ACHN (cell line): ENCODE measurements at regions not wholly inside any gene's neighbourhood (a gene's known extent, or its start where the extent isn't known, plus 50 kb on each side); places are given as distances from the start of the nearest gene placed in this dataset.
A peak's percentile ranks its signal among the peaks of the same experiment; 100 is the strongest.

Experiments
- DNase-seq: peaks from one replicate; pipeline ENCODE4 v3.0.0-alpha.2; 2015
- in situ Hi-C: cut with HindIII; loops from 2 replicates; pipeline ENCODE4 v1.10.0; 2017; ENCODE audit warnings: low sequenced_read_pairs, low pct_ligation_motif_present, low pct_unique_long_range_greater_than_20kb

DNA sequence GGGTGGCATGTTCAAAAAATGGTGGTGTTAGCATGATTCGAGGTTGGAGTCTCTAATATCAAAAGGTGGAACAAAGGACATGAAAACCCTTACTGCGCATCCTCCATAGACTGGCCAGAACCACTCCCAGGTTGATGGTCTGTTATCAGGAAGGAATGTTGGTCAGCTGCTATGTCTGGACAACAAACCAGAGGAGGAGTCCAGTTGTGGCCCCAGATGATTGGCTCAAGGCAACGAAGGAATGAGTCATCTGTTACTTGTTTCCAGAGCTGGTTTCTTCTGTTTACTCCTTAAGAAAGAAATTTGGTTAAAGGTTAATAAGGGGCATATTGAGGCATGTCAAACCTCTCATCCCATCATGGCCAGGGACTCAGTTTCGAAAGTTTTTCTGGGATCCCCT, 56.8 kb upstream of the GRIA4 start:
- no peak for DNase-seq
- in situ Hi-C loops: no loop called here

DNA sequence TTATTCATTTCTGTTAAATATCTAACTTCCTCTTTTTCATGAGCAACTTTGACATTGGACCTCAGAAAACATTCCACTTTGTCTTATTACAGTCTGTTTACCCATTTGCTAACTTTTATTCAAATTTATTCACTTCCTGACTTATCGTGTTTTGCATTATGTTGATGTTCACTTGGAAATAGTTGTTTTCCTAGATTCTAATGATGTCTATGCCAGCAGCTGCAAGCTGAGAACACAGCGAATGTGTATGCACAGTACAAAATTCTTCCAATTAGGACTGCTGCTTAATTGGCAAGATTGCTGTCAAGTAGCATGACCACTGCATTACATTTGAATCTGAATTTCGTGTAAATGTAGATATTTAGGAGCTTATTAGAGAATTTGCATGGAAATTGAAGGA, 61.5 kb upstream of the GRIA4 start:
- in situ Hi-C loops: no loop called here
- DNase-seq: no peak

DNA sequence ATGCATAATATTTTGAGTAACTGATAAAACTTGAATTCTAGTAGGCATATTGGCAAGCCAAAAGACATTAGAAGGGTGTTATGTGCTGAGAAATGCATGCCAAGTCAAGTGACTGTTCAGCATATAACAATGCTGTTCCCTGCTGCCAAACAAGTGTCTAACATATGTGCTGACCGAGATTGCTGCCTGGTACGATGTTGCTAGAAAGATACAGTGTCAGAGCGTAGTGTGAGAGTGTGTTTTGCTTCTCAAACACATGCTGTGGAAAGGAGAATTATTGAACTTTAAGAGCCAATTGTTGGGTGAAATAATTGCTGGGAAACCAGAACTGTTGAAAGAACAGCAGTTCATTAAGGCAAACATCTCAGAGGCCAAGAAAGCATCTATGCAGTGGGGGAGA, 71.3 kb upstream of the GRIA4 start:
- in situ Hi-C loops: no loop called here
- DNase-seq: no peak

DNA sequence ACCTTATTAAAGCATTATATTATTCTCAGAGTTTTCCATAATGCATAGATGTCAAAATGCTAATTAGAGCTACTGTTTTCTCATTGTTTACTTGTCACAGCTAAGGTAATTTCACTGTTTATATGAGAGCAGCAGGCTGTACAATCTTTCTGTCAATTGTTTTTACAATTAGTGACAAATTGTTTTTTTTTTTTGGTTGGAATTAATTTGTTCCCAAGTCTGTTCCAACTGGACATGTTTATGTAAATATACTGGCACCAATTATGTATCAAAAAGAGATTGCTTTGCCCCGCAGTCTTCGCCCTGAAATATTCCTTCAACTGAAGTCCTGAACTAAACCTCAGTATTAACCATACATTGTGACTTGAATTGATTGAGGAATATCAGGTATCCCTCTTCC, 72.3 kb upstream of the GRIA4 start:
- in situ Hi-C loops: no loop called here
- no peak for DNase-seq

DNA sequence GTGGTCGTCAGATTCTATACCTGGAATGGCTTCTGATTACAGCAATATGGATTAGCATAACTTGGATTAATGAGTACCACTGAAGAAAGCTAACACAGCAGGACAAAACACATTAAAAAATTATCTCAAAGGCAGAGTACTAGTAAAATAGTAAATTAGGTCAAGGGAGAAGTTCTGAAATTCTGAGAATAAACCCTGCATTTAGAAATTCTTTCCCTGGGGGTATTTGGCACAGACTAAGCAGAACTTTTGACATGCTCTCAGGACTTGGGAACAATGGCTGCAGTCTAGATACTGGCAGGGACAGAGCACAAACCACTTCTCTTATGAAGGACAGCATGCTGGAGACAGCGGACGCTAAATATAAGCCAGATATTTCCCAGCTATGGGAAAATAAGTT, 85.6 kb upstream of the GRIA4 start:
- DNase-seq: no peak
- in situ Hi-C loops: no loop called here

DNA sequence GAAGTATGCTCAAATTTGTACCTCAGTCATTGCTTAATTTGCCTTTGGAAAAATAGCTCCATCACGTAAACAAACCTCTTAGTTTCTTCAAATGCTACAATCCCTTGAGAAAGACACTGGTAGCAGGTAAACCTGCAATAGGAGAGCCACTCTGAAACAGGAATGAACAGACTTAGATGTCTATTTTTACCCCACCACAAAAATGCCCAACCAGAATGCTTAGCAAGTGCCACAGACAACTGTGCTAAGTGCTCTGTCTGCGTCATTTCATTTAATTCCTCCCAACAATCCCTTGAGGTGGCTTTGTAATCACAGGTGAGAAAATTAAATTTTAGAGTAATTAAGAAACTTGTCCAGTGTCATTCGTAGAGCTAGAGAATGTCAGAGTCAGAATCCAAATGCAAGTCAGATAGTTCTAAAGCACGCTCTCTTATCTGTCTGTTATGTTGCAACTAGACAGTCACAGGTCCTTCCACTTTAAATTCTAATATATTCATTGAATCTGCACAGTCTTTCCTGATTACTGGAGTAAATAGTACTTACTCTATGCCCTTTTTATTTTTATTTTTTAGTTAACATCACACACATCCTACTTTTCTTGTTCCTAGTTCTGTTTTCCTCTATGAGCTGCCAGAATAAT, 89.0 kb upstream of the GRIA4 start:
- no peak for DNase-seq
- in situ Hi-C loops: no loop called here

DNA sequence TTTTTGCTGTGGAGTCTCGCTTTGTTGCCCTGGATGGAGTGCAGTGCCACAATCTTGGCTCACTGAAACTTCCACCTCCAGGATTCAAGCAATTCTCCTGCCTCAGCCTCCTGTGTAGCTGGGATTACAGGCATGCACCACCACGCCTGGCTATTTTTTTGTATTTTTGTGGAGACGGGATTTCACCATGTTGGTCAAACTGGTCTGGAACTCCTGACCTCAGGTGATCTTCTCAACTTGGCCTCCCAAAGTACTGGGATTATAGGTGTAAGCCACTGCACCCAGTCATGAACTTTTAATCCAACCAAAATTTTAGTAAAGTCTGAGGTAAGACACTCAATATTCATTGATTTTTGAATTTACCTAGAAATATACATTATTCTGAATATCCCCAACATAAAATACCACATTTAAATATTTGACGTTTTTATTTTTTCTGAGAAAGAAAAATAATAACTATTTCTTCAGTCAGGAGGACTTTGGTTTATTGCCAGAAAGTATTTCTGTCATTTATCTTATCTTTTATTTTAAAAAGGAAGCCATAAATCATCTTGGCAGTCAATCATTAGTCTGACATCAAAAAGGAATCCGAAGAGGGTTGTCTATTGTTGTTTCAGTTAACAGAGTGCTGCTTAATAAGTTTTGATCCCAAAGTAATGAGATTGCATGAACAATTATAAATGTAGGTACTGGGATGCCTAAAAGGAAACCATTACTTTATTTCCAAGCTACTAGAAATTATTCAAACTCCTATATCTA, 102.2 kb upstream of the GRIA4 start:
- no peak for DNase-seq
- in situ Hi-C loops: no loop called here

DNA sequence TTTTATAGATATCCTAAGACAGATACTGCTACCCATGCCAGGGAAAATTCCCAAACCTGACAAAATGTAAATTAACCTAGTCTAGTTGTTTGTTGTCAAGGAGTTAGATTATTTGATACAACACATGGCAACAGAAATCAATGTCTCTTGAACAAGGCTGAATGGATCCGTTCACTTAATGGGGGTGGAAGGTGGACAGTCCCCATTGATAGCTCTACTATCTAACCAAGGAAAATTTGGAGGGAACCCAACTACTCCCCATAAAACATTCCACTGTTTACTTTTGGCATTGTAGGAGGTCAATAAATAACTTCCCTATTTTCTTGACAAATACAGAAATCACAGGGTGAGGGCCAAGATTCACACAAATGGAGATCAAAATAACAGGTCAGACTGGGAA, 117.9 kb upstream of the GRIA4 start:
- no peak for DNase-seq

DNA sequence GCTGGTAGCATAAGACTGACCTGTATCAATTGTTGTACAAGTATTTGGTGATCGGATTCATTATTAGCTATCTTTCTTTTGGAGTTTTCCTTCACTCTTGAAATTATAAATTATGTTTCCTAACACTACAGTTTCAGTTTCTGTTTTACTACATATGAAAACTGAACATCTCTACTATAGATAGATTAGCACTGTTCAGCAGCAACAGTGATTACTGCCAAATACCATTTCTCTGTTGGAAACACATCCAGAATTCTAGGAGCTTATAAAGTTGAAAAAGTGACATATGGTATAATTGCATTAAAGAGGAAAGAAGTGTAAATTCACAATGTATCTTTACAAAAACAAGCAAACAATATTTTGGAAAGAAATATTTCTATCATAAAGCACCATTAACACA, 118.5 kb upstream of the GRIA4 start:
- DNase-seq: no peak

More for the DNA sequence above, 117.9 kb upstream of the GRIA4 start:
- in situ Hi-C loops: no loop called here

DNA sequence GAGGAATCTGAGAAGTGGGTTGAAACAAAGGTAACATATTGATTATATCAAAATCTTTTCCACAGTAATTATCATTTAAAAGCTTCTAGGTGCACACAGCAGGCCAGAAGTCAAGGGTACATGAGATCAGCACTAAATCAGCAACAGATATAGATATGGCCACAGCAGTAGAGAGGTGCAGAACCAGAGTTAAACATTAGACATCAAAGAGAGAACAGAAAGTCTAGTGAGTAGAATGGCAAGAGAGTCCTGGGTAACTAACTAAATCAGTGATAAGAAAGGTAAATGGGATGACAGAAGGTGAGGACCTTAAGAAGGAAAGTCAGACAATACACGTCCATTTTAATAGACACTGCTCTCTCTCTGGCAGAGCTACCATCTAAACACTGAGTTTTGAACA, 119.5 kb upstream of the GRIA4 start:
- DNase-seq: no peak
- in situ Hi-C loops: no loop called here

More for the DNA sequence above, 118.5 kb upstream of the GRIA4 start:
- in situ Hi-C loops: no loop called here

DNA sequence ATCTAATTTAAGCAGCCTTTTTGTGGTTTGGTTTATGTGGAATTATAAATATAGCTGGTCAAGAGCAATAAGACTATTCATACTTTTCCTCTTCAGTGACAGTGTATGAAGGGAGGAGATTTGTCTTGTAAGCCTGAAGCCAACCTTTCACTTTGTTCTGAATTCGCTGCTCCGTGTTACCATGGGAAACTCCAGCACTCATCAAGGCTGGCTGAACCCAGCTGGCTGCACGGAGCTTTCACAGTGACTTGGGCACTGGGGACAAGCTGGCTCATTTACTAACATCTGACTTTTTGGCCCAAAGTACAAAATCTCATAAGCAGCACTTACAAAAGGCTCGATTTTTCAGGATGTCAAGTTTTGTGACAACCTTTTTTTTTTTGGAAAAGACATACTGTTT, 120.4 kb upstream of the GRIA4 start:
- in situ Hi-C loops: no loop called here
- no peak for DNase-seq

DNA sequence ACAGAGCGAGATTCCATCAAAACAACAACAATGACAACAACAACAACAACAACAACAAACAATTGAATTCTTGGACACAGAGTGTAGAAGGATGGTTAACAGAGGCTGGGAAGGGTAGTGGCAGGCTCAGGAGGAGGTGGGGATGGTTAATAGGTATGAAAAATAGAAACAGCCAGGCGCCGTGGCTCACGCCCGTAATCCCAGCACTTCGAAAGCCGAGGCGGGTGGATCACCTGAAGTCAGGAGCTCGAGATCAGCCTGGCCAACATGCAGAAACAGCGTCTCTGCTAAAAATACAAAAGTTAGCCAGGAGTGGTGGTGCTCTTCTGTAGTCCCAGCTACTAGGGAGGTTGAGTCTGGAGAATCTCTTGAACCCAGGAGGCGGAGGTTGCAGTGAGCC, 122.9 kb upstream of the GRIA4 start:
- in situ Hi-C loops: no loop called here
- no peak for DNase-seq

DNA sequence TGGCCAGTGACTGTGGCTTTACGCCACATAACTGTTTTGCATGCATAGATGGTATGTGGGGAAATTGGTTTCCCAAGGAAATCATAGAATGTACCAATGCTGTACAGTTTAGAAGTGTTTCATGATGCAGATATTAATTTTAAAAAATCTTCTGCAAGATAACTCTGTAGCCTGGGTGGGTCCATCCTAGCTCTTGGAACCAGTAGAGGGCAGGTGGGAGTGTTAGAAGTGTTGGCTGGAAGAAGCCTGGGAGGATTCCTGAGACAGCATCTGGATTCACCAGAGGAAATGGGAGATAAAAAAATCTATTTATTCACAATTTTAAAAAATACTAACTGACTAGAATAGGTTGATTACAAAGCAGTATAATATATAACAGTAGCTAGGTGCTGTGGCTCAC, 139.9 kb upstream of the GRIA4 start:
- in situ Hi-C loops: no loop called here
- no peak for DNase-seq

DNA sequence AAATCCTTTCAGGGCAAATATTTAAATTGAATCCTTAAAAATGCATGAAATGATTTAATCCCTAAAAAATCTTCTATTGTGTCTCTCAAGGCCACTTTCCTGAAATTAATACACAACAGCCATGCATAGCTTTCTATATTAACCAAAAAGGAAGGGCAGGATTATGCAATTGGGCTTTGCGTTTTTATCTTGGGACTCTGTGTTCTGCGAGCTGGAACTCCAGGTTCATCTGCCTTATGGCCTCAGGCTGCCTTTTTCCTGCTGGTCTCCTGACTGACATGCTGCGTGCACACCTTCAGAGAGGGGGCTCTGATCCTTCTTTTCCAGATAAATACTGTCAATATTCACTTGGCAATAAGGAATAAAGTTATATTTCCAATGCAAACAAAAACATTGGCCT, 141.7 kb upstream of the GRIA4 start:
- in situ Hi-C loops: no loop called here
- no peak for DNase-seq

DNA sequence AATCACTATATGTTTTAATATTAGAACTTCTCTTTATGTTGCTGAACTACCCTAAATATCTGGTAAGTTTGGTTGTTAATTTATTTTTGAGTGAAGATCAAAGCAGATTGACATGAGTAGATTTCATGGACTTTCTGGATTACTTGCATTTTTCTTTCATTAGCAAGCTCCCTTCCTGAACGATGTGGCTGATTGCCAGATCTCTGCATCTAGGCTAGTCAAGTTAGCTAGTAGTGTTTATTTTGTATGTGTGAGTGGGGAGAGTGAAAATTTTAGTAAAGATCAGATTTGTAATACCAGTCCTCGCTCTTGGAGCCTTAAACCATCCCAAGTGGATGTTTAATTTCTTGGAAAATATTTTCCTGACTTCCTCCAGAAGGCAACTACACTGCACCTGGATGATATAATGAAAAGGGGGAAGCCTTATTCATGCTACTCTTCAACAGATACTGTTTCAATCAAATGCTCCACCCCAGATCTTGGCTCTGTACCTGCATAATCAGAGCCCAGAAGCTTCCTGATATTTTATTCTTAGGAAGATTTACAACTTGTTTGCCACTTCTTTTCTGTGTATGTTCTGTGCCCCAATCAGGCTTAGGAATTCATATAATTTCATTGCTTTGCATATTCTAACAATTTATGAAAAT, 143.2 kb upstream of the GRIA4 start:
- DNase-seq: peak; percentile 25
- in situ Hi-C loops: no loop called here

DNA sequence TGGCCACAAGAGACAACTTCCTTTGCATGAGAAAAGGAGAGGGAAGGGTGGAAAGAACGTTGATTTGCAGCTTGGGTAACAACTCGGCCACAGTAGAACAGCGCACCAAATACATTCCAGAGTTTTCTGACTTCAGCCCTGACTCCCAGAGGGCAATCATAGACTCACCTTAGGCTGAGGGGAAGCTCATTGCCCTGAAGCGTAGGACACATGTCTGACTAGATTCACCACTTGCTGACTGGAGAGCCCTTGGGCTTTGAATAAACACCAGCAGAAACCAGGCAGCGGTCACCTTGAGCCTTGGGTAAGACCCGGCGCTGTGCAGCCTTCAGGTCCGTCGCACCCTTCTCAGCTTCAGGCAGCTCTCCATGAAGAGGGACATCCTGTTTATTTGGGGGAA, 151.8 kb upstream of the GRIA4 start:
- in situ Hi-C loops: no loop called here
- DNase-seq: no peak

DNA sequence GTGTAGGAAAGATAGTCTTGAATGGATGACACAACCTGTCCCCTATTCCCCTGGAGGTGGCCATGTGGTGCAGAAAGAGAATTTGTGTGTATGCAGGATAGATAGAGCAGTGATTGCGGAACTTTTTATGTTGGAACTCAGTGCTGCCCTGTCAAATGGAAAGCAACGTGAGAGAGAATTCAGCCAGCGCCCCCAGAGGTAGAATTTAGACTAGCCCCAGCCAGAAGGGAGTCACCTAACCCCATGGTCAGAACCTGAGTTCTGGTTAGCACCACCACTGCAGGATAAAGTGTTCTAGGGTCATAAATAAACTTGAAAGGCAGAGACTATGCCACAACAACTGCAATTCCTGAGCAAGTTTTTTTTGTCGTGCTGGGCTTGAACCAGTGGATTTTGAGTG, 152.9 kb upstream of the GRIA4 start:
- in situ Hi-C loops: no loop called here
- no peak for DNase-seq

DNA sequence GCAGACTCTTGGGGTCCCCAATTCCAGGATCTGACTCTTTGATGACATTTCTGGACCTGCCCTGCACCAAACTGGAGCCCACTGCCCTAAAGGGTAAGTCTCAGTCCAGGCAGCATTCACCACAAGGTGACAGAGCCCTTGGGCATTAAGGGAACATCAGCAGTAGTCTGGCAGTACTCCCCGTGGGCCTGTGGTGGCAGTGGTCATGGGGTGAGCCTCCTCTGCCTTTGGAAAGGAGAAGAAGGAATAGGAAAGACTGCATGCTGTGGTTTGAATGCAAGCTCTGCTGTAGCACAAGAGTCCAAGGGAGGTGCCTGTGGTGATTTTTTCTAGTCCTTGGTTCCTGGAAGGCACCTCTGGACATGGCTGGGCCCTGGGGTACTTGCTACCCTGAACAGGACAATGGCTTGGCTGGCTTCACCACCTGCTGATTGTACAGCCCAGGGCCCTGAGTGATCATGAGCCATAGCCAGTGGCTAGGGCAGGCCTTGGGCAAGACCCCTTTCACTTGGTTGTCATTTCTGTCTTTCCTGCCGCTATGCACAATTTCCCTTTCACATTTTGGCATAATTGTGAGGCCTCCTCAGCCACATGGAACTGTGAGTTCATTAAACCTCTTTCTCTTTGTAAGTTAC, 160.7 kb upstream of the GRIA4 start:
- in situ Hi-C loops: no loop called here
- no peak for DNase-seq

DNA sequence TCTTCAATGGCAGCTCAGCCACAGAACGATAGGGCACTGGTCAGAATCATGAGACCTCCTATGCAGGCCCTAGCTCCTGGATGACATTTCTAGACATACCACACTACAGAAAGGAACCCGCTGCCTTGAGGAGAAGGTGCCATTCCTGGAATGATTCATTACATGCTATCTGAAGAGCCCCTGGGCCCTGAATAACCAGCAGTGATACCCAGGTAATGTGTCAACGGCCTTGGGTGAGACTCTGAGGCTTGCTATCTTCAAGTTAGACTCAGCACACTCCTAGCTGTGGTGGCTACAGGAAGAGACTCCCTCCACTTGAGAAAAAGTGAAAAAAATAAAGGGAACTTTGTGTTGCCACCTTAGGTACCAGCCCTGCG, 161.2 kb upstream of the GRIA4 start:
- in situ Hi-C loops: no loop called here
- DNase-seq: no peak
